ENCODE measurements at regions not wholly inside any gene's neighbourhood (a gene's known extent, or its start where the extent isn't known, plus 50 kb on each side); places are given as distances from the start of the nearest gene placed in this dataset.

- Histone ChIP-seq H4K20me1 (ENCODE audit: insufficient read depth) (no peaks in the 10 kb centered on the region), H3K4me3 (replicated peaks in 1 of 2; ENCODE audit: low read depth in 1 of 2, low read length in 2 of 2) (no peak overlapping the region), H3K9ac (ENCODE audit: low read length) (no peak overlapping the region), H3K4me1 (ENCODE audit: control insufficient read depth in 1 of 2, insufficient read depth in 2 of 2, low read length in 2 of 2) (no peaks in the 10 kb centered on the region), H2AFZ (ENCODE audit: low read depth, low read length, poor library complexity, severe bottlenecking) (no peak overlapping the region), H3K9me2 (ENCODE audit: insufficient read depth) (no peaks in the 10 kb centered on the region), H3K79me2 (ENCODE audit: insufficient read depth, low read length) (no peaks in the 10 kb centered on the region), H3K27ac (ENCODE audit: low read depth, low read length) (no peak overlapping the region), H3K9me3 (ENCODE audit: control insufficient read depth in 1 of 2, insufficient read depth in 1 of 2, low read depth in 1 of 2, low read length in 2 of 2) (no peaks in the 10 kb centered on the region), H3K36me3 (ENCODE audit: control insufficient read depth in 1 of 2, insufficient read depth in 2 of 2, low read length in 2 of 2) (no peaks in the 10 kb centered on the region), H3K27me3 (ENCODE audit: insufficient read depth, low read length) (no peaks in the 10 kb centered on the region), H3K4me2 (ENCODE audit: low read length) (no peak overlapping the region)
- POLR2A ChIA-PET: no interaction called here
- RAD21 ChIA-PET (ENCODE audit: low non-redundant PET in 1 of 2, low total read pairs in 2 of 2, uncharacterized antibody in 2 of 2, unreplicated experiment in 2 of 2): no interaction called here
- intact Hi-C loops (cut with micrococcal nuclease): no loop called here
- ATAC-seq: no peak
- CTCF ChIA-PET: no interaction called here
- DNase-seq (ENCODE audit: low read depth, low spot score): no peak
- BruUV-seq (replicated peaks): no TSS peak
- TF ChIP-seq FOSL1 (IDR thresholded peaks at IDR 0.05; ENCODE audit: low read depth): no peak
- no peak for TF ChIP-seq JUND (IDR thresholded peaks at IDR 0.05)
- TF ChIP-seq SRF (IDR thresholded peaks at IDR 0.05; ENCODE audit: low read depth): no peak
- TF ChIP-seq EZH2phosphoT487 (IDR thresholded peaks at IDR 0.05; ENCODE audit: borderline replicate concordance): no peak
- no peak for TF ChIP-seq SP1 (IDR thresholded peaks at IDR 0.05; ENCODE audit: low read depth)
These were observed 61.2 kb upstream of the INPP5A start for GRCh38 chr10:132476146-132477065.

DNA sequence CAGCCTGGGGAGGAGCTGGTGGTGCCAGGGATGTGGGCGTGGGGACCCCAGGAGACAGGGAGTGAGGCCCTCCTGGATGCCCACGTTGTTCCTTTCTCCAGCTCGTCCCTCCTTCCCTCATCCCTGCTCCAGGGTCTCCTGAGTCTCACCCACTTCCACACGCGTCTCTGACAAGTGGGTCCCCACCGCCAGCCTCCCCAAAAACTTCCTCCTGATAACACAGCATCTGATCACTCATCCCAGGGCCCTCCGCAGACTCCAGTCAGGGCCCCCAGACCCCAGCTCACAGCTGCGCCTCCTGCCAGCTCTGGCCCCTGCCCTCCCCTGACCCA, 60.6 kb upstream of the INPP5A start:
- Histone ChIP-seq H3K36me3 (ENCODE audit: control insufficient read depth in 1 of 2, insufficient read depth in 2 of 2, low read length in 2 of 2) (no peaks in the 10 kb centered on the region), H3K9me2 (ENCODE audit: insufficient read depth) (no peaks in the 10 kb centered on the region), H3K27me3 (ENCODE audit: insufficient read depth, low read length) (no peaks in the 10 kb centered on the region), H3K4me3 (replicated peaks in 1 of 2; ENCODE audit: low read depth in 1 of 2, low read length in 2 of 2) (no peak overlapping the region), H3K9ac (ENCODE audit: low read length) (no peak overlapping the region), H3K9me3 (ENCODE audit: control insufficient read depth in 1 of 2, insufficient read depth in 1 of 2, low read depth in 1 of 2, low read length in 2 of 2) (no peaks in the 10 kb centered on the region), H3K79me2 (ENCODE audit: insufficient read depth, low read length) (no peaks in the 10 kb centered on the region), H2AFZ (ENCODE audit: low read depth, low read length, poor library complexity, severe bottlenecking) (no peak overlapping the region), H3K4me2 (ENCODE audit: low read length) (no peak overlapping the region), H3K27ac (ENCODE audit: low read depth, low read length) (no peak overlapping the region), H4K20me1 (ENCODE audit: insufficient read depth) (no peaks in the 10 kb centered on the region), H3K4me1 (ENCODE audit: control insufficient read depth in 1 of 2, insufficient read depth in 2 of 2, low read length in 2 of 2) (no peaks in the 10 kb centered on the region)
- DNase-seq (ENCODE audit: low read depth, low spot score): no peak
- BruUV-seq (replicated peaks): no TSS peak
- ChIA-PET POLR2A (no interaction called here), RAD21 (ENCODE audit: low non-redundant PET in 1 of 2, low total read pairs in 2 of 2, uncharacterized antibody in 2 of 2, unreplicated experiment in 2 of 2) (no interaction called here), CTCF (no interaction called here)
- intact Hi-C loops (cut with micrococcal nuclease): no loop called here
- TF ChIP-seq MAX (IDR thresholded peaks at IDR 0.05) (no peak), CEBPB (IDR thresholded peaks at IDR 0.05; ENCODE audit: low read depth) (no peak), ELF1 (IDR thresholded peaks at IDR 0.05; ENCODE audit: borderline replicate concordance, low read depth) (no peak)
- TF ChIP-seq, protein P1, sequence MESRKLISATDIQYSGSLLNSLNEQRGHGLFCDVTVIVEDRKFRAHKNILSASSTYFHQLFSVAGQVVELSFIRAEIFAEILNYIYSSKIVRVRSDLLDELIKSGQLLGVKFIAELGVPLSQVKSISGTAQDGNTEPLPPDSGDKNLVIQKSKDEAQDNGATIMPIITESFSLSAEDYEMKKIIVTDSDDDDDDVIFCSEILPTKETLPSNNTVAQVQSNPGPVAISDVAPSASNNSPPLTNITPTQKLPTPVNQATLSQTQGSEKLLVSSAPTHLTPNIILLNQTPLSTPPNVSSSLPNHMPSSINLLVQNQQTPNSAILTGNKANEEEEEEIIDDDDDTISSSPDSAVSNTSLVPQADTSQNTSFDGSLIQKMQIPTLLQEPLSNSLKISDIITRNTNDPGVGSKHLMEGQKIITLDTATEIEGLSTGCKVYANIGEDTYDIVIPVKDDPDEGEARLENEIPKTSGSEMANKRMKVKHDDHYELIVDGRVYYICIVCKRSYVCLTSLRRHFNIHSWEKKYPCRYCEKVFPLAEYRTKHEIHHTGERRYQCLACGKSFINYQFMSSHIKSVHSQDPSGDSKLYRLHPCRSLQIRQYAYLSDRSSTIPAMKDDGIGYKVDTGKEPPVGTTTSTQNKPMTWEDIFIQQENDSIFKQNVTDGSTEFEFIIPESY (IDR thresholded peaks at IDR 0.05; ENCODE audit: extremely low read depth, insufficient replicate concordance, low read length): no peak
- TF ChIP-seq, protein P2, sequence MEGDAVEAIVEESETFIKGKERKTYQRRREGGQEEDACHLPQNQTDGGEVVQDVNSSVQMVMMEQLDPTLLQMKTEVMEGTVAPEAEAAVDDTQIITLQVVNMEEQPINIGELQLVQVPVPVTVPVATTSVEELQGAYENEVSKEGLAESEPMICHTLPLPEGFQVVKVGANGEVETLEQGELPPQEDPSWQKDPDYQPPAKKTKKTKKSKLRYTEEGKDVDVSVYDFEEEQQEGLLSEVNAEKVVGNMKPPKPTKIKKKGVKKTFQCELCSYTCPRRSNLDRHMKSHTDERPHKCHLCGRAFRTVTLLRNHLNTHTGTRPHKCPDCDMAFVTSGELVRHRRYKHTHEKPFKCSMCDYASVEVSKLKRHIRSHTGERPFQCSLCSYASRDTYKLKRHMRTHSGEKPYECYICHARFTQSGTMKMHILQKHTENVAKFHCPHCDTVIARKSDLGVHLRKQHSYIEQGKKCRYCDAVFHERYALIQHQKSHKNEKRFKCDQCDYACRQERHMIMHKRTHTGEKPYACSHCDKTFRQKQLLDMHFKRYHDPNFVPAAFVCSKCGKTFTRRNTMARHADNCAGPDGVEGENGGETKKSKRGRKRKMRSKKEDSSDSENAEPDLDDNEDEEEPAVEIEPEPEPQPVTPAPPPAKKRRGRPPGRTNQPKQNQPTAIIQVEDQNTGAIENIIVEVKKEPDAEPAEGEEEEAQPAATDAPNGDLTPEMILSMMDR (IDR thresholded peaks at IDR 0.05 in 2 of 3, conservative IDR thresholded peaks at IDR 0.05 in 1 of 3; ENCODE audit: borderline replicate concordance in 1 of 3, insufficient read depth in 1 of 3, low read depth in 2 of 3, low read length in 2 of 3): no peak
- ATAC-seq: no peak

Data from HCT116 (cell line).